ENCODE measurements at regions not wholly inside any gene's neighbourhood (a gene's known extent, or its start where the extent isn't known, plus 50 kb on each side); places are given as distances from the start of the nearest gene placed in this dataset.

DNA sequence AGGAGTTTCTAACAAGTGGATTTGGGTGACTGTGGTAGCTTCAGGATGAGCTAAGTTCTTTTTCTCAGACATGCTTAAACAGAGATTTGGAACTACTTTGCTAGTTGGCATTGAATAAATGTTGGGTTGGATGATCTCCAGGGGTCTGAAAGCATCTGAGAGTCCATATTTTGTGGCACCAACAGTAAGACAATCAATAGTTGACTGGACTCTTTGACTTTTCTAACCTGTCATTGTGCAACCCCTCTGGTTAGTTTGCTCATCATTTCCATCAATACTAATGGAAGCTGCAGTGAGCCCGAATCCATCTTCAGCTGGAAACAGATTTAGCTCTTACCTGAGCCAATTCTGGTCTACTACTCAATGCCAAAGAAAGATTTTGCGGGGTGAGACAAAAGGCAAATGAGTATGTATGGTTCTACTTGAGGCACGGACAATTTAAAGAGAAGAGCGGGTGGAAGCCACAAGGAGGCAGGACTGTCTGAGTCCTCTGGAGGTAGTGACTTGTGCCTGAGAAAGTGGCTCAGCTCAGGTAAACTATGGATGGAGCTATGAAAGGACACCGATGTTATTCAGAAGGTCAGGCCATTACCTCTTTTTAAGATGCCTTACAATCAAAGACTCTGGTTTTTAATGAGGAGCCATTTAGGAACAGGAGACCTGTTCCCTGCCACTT lies 118.7 kb downstream of the MID1IP1 start:
- H3K4me3 Mint-ChIP-seq = no peak overlapping the region
- no peak for DNase-seq
- peaks cover 5% of the 10 kb centered on the region for H3K9me3 Mint-ChIP-seq
- no peaks in the 10 kb centered on the region for H3K36me3 Mint-ChIP-seq (ENCODE audit: low read depth)
- TF ChIP-seq, protein P1, sequence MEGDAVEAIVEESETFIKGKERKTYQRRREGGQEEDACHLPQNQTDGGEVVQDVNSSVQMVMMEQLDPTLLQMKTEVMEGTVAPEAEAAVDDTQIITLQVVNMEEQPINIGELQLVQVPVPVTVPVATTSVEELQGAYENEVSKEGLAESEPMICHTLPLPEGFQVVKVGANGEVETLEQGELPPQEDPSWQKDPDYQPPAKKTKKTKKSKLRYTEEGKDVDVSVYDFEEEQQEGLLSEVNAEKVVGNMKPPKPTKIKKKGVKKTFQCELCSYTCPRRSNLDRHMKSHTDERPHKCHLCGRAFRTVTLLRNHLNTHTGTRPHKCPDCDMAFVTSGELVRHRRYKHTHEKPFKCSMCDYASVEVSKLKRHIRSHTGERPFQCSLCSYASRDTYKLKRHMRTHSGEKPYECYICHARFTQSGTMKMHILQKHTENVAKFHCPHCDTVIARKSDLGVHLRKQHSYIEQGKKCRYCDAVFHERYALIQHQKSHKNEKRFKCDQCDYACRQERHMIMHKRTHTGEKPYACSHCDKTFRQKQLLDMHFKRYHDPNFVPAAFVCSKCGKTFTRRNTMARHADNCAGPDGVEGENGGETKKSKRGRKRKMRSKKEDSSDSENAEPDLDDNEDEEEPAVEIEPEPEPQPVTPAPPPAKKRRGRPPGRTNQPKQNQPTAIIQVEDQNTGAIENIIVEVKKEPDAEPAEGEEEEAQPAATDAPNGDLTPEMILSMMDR (IDR thresholded peaks at IDR 0.05) = no peak
- no peaks in the 10 kb centered on the region for H3K4me1 Mint-ChIP-seq
- peaks cover 2% of the 10 kb centered on the region for H3K27me3 Mint-ChIP-seq (ENCODE audit: low read depth, poor library complexity)
- no peak overlapping the region for H3K27ac Mint-ChIP-seq

DNA sequence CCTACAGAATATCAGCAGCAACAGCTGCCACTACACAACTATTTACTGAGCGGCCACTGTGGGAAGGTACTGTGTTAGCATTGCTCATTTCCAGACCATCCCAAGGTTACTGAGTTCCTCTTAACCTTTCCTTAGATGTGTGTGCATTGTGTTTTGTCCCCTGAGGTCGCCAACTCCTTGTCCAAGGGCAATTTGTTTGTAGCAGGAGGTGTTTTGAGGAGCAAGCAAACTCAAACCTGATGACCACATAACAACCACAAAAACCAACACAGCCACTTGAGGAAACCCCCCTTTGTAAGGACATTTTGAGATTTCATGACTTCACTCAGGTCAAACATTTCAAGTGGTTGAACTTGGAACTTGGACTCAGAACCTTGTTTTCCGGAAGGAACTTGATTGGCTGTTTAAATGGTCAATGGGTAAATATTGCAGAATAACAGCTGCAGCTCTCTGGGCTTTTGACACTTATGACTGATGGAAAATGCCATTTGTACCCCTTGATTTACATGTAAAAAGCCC lies 122.3 kb downstream of the MID1IP1 start:
- H3K36me3 Mint-ChIP-seq (ENCODE audit: low read depth) = no peaks in the 10 kb centered on the region
- H3K4me3 Mint-ChIP-seq = no peak overlapping the region
- H3K9me3 Mint-ChIP-seq = peaks cover 16% of the 10 kb centered on the region
- DNase-seq = no peak
- TF ChIP-seq, protein P1 (IDR thresholded peaks at IDR 0.05) = no peak
- H3K27me3 Mint-ChIP-seq (ENCODE audit: low read depth, poor library complexity) = no peaks in the 10 kb centered on the region
- H3K27ac Mint-ChIP-seq = no peak overlapping the region
- H3K4me1 Mint-ChIP-seq = peaks cover 5% of the 10 kb centered on the region

DNA sequence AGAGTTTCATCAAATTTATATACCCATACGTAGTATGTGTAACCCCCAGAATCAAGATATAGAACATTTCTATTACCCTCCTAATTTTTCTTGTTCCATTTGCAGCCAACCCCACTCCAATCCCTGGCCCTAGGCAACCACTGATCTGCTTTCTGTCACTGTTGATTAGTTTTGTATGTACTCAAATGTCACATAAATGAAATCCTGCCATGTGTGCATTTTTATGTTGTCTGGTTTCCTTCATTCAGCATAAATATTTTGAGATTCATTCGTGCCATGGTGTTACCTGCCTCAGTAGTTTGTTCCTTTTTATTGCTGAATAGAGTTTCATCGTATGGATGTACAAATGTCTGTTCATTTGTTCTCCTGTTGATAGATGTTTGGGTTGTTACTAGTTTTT lies 126.3 kb downstream of the MID1IP1 start:
- TF ChIP-seq, protein P1 (IDR thresholded peaks at IDR 0.05) = no peak
- Mint-ChIP-seq H3K27ac (no peak overlapping the region), H3K36me3 (ENCODE audit: low read depth) (no peaks in the 10 kb centered on the region), H3K4me3 (no peak overlapping the region), H3K27me3 (ENCODE audit: low read depth, poor library complexity) (no peaks in the 10 kb centered on the region), H3K9me3 (peaks cover 20% of the 10 kb centered on the region), H3K4me1 (peaks cover 5% of the 10 kb centered on the region)
- no peak for DNase-seq

DNA sequence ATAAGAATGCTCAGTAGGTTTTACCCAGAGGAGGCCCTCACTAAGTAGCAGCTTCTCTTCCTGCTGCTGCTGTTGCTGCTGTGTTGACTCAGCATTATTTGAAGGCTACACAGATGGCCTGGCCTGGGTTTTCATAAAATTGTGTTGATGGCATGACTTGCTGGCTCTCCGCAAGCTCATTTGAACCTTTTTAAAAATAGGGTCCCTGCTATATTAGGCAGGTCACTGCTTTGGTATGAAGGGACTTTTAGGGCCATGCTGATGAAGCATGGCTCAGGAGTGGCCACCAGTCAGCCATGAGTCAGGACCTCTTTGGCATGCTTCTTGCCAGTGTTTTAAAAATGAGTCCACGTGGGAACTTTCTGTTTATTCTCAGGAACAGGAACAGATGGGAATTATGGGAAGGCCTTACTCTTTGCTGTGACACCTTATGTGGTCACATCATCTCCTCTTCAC lies 128.7 kb downstream of the MID1IP1 start:
- H3K27ac Mint-ChIP-seq = no peak overlapping the region
- H3K4me1 Mint-ChIP-seq = peaks cover 5% of the 10 kb centered on the region
- H3K4me3 Mint-ChIP-seq = no peak overlapping the region
- TF ChIP-seq, protein P1 (IDR thresholded peaks at IDR 0.05) = no peak
- H3K27me3 Mint-ChIP-seq (ENCODE audit: low read depth, poor library complexity) = no peaks in the 10 kb centered on the region
- DNase-seq = no peak
- H3K36me3 Mint-ChIP-seq (ENCODE audit: low read depth) = no peaks in the 10 kb centered on the region
- H3K9me3 Mint-ChIP-seq = peaks cover 20% of the 10 kb centered on the region

DNA sequence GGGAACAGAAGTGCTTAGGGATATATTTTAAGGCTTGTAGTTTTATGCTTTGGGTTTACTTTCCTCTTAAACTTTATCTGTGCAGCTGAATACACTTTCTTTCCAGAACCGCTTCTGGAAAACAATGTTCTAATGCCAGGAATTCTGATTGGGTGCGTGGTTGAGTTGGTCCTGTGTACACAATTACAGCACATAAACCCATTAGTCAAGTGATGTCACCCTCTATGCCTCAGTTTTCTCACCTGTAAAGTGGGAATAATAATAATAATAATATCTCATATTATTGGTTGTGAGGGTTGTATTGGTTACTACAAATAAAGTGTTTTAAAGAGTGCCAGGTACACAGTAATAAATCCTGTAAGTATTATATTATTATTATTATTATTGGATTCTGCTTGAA lies 129.2 kb downstream of the MID1IP1 start:
- H3K27me3 Mint-ChIP-seq (ENCODE audit: low read depth, poor library complexity) = no peaks in the 10 kb centered on the region
- no peak overlapping the region for H3K27ac Mint-ChIP-seq
- peaks cover 5% of the 10 kb centered on the region for H3K4me1 Mint-ChIP-seq

More for the DNA sequence above, 129.2 kb downstream of the MID1IP1 start:
- Mint-ChIP-seq H3K4me3 (no peak overlapping the region), H3K9me3 (peaks cover 18% of the 10 kb centered on the region), H3K36me3 (ENCODE audit: low read depth) (no peaks in the 10 kb centered on the region)
- TF ChIP-seq, protein P1 (IDR thresholded peaks at IDR 0.05) = no peak
- no peak for DNase-seq

All from nephron progenitor cell (in vitro differentiated cells).